ENCODE measurements at regions not wholly inside any gene's neighbourhood (a gene's known extent, or its start where the extent isn't known, plus 50 kb on each side); places are given as distances from the start of the nearest gene placed in this dataset.

GRCh38 chr3:66655671-66656070 lies 154.8 kb upstream of the LRIG1 start:
- Mint-ChIP-seq H3K27ac (ENCODE audit: unreplicated experiment) (no peak overlapping the region), H3K9me3 (ENCODE audit: unreplicated experiment) (no peaks in the 10 kb centered on the region), H3K36me3 (ENCODE audit: low read depth, unreplicated experiment) (peaks cover 5% of the 10 kb centered on the region), H3K27me3 (ENCODE audit: unreplicated experiment) (peaks cover 2% of the 10 kb centered on the region), H3K4me1 (ENCODE audit: unreplicated experiment) (peaks cover 19% of the 10 kb centered on the region), H3K4me3 (ENCODE audit: unreplicated experiment) (no peak overlapping the region)
- TF ChIP-seq, protein P1, sequence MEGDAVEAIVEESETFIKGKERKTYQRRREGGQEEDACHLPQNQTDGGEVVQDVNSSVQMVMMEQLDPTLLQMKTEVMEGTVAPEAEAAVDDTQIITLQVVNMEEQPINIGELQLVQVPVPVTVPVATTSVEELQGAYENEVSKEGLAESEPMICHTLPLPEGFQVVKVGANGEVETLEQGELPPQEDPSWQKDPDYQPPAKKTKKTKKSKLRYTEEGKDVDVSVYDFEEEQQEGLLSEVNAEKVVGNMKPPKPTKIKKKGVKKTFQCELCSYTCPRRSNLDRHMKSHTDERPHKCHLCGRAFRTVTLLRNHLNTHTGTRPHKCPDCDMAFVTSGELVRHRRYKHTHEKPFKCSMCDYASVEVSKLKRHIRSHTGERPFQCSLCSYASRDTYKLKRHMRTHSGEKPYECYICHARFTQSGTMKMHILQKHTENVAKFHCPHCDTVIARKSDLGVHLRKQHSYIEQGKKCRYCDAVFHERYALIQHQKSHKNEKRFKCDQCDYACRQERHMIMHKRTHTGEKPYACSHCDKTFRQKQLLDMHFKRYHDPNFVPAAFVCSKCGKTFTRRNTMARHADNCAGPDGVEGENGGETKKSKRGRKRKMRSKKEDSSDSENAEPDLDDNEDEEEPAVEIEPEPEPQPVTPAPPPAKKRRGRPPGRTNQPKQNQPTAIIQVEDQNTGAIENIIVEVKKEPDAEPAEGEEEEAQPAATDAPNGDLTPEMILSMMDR (IDR thresholded peaks at IDR 0.05; ENCODE audit: unreplicated experiment): no peak
- no peak for DNase-seq (ENCODE audit: low spot score)

GRCh38 chr3:66656609-66657008 lies 155.8 kb upstream of the LRIG1 start:
- no peak for DNase-seq (ENCODE audit: low spot score)
- Mint-ChIP-seq H3K27ac (ENCODE audit: unreplicated experiment) (no peak overlapping the region), H3K27me3 (ENCODE audit: unreplicated experiment) (peaks cover 2% of the 10 kb centered on the region), H3K4me1 (ENCODE audit: unreplicated experiment) (peaks cover 19% of the 10 kb centered on the region), H3K4me3 (ENCODE audit: unreplicated experiment) (no peak overlapping the region), H3K9me3 (ENCODE audit: unreplicated experiment) (no peaks in the 10 kb centered on the region), H3K36me3 (ENCODE audit: low read depth, unreplicated experiment) (peaks cover 5% of the 10 kb centered on the region)
- TF ChIP-seq, protein P1 (IDR thresholded peaks at IDR 0.05; ENCODE audit: unreplicated experiment): no peak

DNA sequence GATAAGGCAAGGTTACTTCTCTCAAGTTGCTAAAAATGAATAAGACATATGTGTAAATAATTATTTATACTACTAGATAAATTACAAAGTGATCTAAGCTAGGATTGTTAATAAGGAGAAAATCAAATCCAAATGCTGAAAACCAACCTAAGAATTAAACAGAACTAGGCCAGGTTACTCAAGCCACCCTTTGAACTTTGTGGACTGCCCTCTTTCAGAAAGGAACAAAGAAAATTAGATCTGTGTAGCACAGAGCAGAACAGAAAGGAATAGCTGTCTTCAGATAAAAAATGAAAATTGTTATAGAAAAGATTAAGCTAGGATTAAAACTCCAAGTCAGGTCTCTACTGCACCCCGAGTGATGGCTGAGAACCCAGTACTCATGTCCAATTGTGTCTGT lies 158.2 kb upstream of the LRIG1 start:
- Mint-ChIP-seq H3K27ac (ENCODE audit: unreplicated experiment) (no peak overlapping the region), H3K9me3 (ENCODE audit: unreplicated experiment) (no peaks in the 10 kb centered on the region)
- no peak for DNase-seq (ENCODE audit: low spot score)

GRCh38 chr3:66661628-66662027 lies 160.8 kb upstream of the LRIG1 start:
- no peak for DNase-seq (ENCODE audit: low spot score)
- H3K36me3 Mint-ChIP-seq (ENCODE audit: low read depth, unreplicated experiment): no peaks in the 10 kb centered on the region
- no peak overlapping the region for H3K27ac Mint-ChIP-seq (ENCODE audit: unreplicated experiment)
- H3K4me1 Mint-ChIP-seq (ENCODE audit: unreplicated experiment): peaks cover 3% of the 10 kb centered on the region
- no peak overlapping the region for H3K4me3 Mint-ChIP-seq (ENCODE audit: unreplicated experiment)
- no peaks in the 10 kb centered on the region for H3K27me3 Mint-ChIP-seq (ENCODE audit: unreplicated experiment)
- TF ChIP-seq, protein P1 (IDR thresholded peaks at IDR 0.05; ENCODE audit: unreplicated experiment): no peak
- no peaks in the 10 kb centered on the region for H3K9me3 Mint-ChIP-seq (ENCODE audit: unreplicated experiment)

More for the DNA sequence above, 158.2 kb upstream of the LRIG1 start:
- H3K27me3 Mint-ChIP-seq (ENCODE audit: unreplicated experiment): no peaks in the 10 kb centered on the region
- H3K4me1 Mint-ChIP-seq (ENCODE audit: unreplicated experiment): peaks cover 19% of the 10 kb centered on the region
- no peaks in the 10 kb centered on the region for H3K36me3 Mint-ChIP-seq (ENCODE audit: low read depth, unreplicated experiment)
- TF ChIP-seq, protein P1 (IDR thresholded peaks at IDR 0.05; ENCODE audit: unreplicated experiment): no peak
- no peak overlapping the region for H3K4me3 Mint-ChIP-seq (ENCODE audit: unreplicated experiment)

DNA sequence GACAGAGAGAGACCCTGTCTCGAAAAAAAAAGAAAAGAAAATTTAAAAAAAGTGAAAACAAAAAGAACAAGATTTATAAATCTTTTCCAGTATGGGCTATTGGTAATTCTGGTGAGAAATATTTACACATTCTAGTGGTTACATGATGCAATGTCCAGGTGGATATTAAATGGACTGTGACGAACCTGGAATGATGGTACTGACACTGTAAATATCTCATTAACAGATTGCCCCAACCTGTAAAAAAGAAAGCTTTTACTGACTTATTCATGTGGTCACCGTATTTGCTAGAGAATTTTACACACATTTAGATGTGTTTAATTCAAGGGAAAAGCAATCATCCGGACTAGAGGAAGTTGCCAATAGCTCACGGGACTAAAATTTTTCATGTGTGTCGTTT lies 162.1 kb upstream of the LRIG1 start:
- no peaks in the 10 kb centered on the region for H3K4me1 Mint-ChIP-seq (ENCODE audit: unreplicated experiment)
- no peaks in the 10 kb centered on the region for H3K27me3 Mint-ChIP-seq (ENCODE audit: unreplicated experiment)
- no peak overlapping the region for H3K27ac Mint-ChIP-seq (ENCODE audit: unreplicated experiment)
- no peak overlapping the region for H3K4me3 Mint-ChIP-seq (ENCODE audit: unreplicated experiment)
- TF ChIP-seq, protein P1 (IDR thresholded peaks at IDR 0.05; ENCODE audit: unreplicated experiment): no peak
- DNase-seq (ENCODE audit: low spot score): no peak
- H3K9me3 Mint-ChIP-seq (ENCODE audit: unreplicated experiment): no peaks in the 10 kb centered on the region
- no peaks in the 10 kb centered on the region for H3K36me3 Mint-ChIP-seq (ENCODE audit: low read depth, unreplicated experiment)

All from endothelial cell (in vitro differentiated cells).